K562 (cell line): ENCODE measurements at regions not wholly inside any gene's neighbourhood (a gene's known extent, or its start where the extent isn't known, plus 50 kb on each side); places are given as distances from the start of the nearest gene placed in this dataset.

ENCODE experiments used
- BRD4 ChIP-seq: fragments of 200-600 bp; sonication (generic); IDR thresholded peaks from 2 replicates; pipeline ENCODE4 v1.6.1; 2017; ENCODE audit warnings: inconsistent platforms
- CTCF ChIP-seq, 3 experiments: IDR thresholded peaks in 2 of 3; conservative IDR thresholded peaks in 1 of 3; 2 replicates each; pipeline ENCODE4 v1.5.1; 2011 to 2012; ENCODE audit warnings: low read length in 3 of 3, mild to moderate bottlenecking in 3 of 3, control low read depth in 2 of 3, improper control_type of control experiment in 1 of 3, inconsistent platforms in 1 of 3, low read depth in 1 of 3, mixed read lengths in 1 of 3, moderate library complexity in 1 of 3; ENCODE audit not compliant: insufficient read depth in 2 of 3
- FOXA3 ChIP-seq, 2 experiments: fragments of 450-650 bp in 1 of 2; sonication (generic) in 1 of 2; formaldehyde crosslinking; IDR thresholded peaks in 1 of 2; conservative IDR thresholded peaks in 1 of 2; 2 replicates each; pipeline versions ENCODE4 v1.4.0 to v1.8.0; 2020 to 2022; ENCODE audit warnings: mild to moderate bottlenecking in 2 of 2, missing genetic modification reagents in 1 of 2
- GABPB1 ChIP-seq: sonication (generic); formaldehyde crosslinking; IDR thresholded peaks from 2 replicates; pipeline ENCODE4 v1.8.0; 2022; ENCODE audit warnings: mild to moderate bottlenecking, missing genetic modification reagents
- HCFC1 ChIP-seq: IDR thresholded peaks from 2 replicates; pipeline ENCODE4 v1.6.1; 2012; ENCODE audit warnings: low read depth, low read length, improper control_type of control experiment
- PCBP1 ChIP-seq: fragments of 200-400 bp; formaldehyde crosslinking; IDR thresholded peaks from 2 replicates; pipeline ENCODE4 v1.6.1; 2018; ENCODE audit warnings: mild to moderate bottlenecking, low read depth, low read length; ENCODE audit not compliant: poor library complexity, severe bottlenecking
- RHOXF2B ChIP-seq: fragments of 250-450 bp; sonication (Bioruptor Pico); conservative IDR thresholded peaks from 2 replicates; pipeline ENCODE4 v1.5.1; 2021
- ZBTB26 ChIP-seq: fragments of 450-650 bp; formaldehyde crosslinking; IDR thresholded peaks from 2 replicates; pipeline ENCODE4 v1.4.0; 2022; ENCODE audit warnings: missing genetic modification characterization
- ZBTB33 ChIP-seq: sonication (generic); formaldehyde crosslinking; IDR thresholded peaks from 2 replicates; pipeline ENCODE4 v1.8.1; 2023; ENCODE audit warnings: mild to moderate bottlenecking, missing genetic modification reagents

GRCh38 chr5:67454957-67455561 lies 258.5 kb upstream of the CD180 start:
- TF ChIP-seq RHOXF2B (CRISPR knock-in tag): no peak
- TF ChIP-seq HCFC1: no peak
- TF ChIP-seq CTCF (IDR thresholded peaks at IDR 0.05 in 2 of 3, conservative IDR thresholded peaks at IDR 0.05 in 1 of 3; ENCODE audit: insufficient read depth in 2 of 3, low read depth in 1 of 3, low read length in 3 of 3): no peak
- no peak for TF ChIP-seq GABPB1 (CRISPR knock-in tag)
- no peak for TF ChIP-seq ZBTB26 (CRISPR knock-in tag)
- TF ChIP-seq BRD4: no peak
- no peak for TF ChIP-seq PCBP1
- no peak for TF ChIP-seq ZBTB33 (CRISPR knock-in tag)
- no peak for TF ChIP-seq FOXA3 (CRISPR knock-in tag; conservative IDR thresholded peaks at IDR 0.05 in 1 of 2, IDR thresholded peaks at IDR 0.05 in 1 of 2)
